ENCODE measurements at regions not wholly inside any gene's neighbourhood (a gene's known extent, or its start where the extent isn't known, plus 50 kb on each side); places are given as distances from the start of the nearest gene placed in this dataset.

GRCh38 chr3:162512488-162512887, 1015.9 kb downstream of the OTOL1 start:
- TF ChIP-seq CTCF (IDR thresholded peaks at IDR 0.05): no peak
- no peak for TF ChIP-seq POLR2A (IDR thresholded peaks at IDR 0.05)
